22Rv1 (cell line): ENCODE measurements at regions not wholly inside any gene's neighbourhood (a gene's known extent, or its start where the extent isn't known, plus 50 kb on each side); places are given as distances from the start of the nearest gene placed in this dataset.

ENCODE experiments used
- ZFX ChIP-seq: fragments of 450-650 bp; IDR thresholded peaks from 2 replicates; pipeline ENCODE4 v1.6.1; 2017; ENCODE audit warnings: antibody characterized with exemption, borderline replicate concordance
- TF ChIP-seq, protein P1 (sequence below): fragments of 450-650 bp; IDR thresholded peaks from 2 replicates; pipeline ENCODE4 v1.5.1; 2017; ENCODE audit warnings: mild to moderate bottlenecking

DNA sequence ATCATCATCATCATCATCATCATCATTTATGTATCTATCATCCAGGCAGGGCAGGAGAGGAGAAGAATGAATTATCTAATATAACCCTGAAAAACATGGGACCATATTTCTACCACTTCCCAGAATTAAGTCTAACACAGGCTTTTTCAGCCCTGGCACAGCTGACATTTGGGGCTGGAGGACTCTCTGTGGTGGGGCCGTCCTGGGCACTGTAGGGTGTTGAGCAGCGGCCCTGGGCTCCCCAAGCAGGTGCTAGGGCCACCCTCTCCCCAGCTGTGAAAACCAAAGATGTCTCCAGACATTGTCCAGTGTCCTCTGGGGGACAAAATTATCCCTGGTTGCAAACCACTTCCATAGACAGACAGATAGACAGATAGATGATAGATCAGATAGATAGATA lies 288.4 kb downstream of the CRLF2 start:
- no peak for TF ChIP-seq ZFX
- TF ChIP-seq, protein P1, sequence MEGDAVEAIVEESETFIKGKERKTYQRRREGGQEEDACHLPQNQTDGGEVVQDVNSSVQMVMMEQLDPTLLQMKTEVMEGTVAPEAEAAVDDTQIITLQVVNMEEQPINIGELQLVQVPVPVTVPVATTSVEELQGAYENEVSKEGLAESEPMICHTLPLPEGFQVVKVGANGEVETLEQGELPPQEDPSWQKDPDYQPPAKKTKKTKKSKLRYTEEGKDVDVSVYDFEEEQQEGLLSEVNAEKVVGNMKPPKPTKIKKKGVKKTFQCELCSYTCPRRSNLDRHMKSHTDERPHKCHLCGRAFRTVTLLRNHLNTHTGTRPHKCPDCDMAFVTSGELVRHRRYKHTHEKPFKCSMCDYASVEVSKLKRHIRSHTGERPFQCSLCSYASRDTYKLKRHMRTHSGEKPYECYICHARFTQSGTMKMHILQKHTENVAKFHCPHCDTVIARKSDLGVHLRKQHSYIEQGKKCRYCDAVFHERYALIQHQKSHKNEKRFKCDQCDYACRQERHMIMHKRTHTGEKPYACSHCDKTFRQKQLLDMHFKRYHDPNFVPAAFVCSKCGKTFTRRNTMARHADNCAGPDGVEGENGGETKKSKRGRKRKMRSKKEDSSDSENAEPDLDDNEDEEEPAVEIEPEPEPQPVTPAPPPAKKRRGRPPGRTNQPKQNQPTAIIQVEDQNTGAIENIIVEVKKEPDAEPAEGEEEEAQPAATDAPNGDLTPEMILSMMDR, result no peak
